Prostate gland (tissue), 2 donors: ENCODE measurements at regions not wholly inside any gene's neighbourhood (a gene's known extent, or its start where the extent isn't known, plus 50 kb on each side); places are given as distances from the start of the nearest gene placed in this dataset.

ENCODE experiments used
- CTCF ChIP-seq, 4 experiments: fragments of 200-600 bp in 2 of 4; fragments of 450-650 bp in 2 of 4; sonication (generic) in 2 of 4; IDR thresholded peaks; 1 replicate in 3 of 4; 2 replicates in 1 of 4; pipeline ENCODE4 v1.5.1; 2016 to 2019; ENCODE audit warnings: antibody characterized with exemption in 4 of 4, mild to moderate bottlenecking in 2 of 4, moderate library complexity in 2 of 4
- POLR2A ChIP-seq: fragments of 450-650 bp; IDR thresholded peaks from one replicate; pipeline ENCODE4 v1.6.1; 2016; ENCODE audit warnings: antibody characterized with exemption, mild to moderate bottlenecking

GRCh38 chr3:178341636-178342035 is 194.6 kb upstream of the KCNMB2 start:
- TF ChIP-seq POLR2A = no peak
- no peak for TF ChIP-seq CTCF (IDR thresholded peaks at IDR 0.05)
